ENCODE measurements at regions not wholly inside any gene's neighbourhood (a gene's known extent, or its start where the extent isn't known, plus 50 kb on each side); places are given as distances from the start of the nearest gene placed in this dataset.

GRCh38 chr7:37504801-37505200, 56.1 kb upstream of the ELMO1 start:
- DNase-seq = no peak
- H4K5ac ChIP-seq (ENCODE audit: low read length) = no peak overlapping the region
- H3K27ac ChIP-seq (ENCODE audit: low read depth, low read length) = no peak overlapping the region
- no peak overlapping the region for H3K56ac ChIP-seq (ENCODE audit: low read length)
- H2BK15ac ChIP-seq (replicated peaks; ENCODE audit: low read depth) = no peak overlapping the region
- no peak overlapping the region for H2BK120ac ChIP-seq (ENCODE audit: low read depth, low read length)
- H3K79me2 ChIP-seq (ENCODE audit: control insufficient read depth, insufficient read depth, low read length) = no peaks in the 10 kb centered on the region
- no peak overlapping the region for H3K23ac ChIP-seq (ENCODE audit: low read length)
- no peaks in the 10 kb centered on the region for H3K27me3 ChIP-seq (ENCODE audit: insufficient read depth, low read length, poor library complexity)
- H3K79me1 ChIP-seq (ENCODE audit: low read length) = no peaks in the 10 kb centered on the region
- no peak overlapping the region for H3K9ac ChIP-seq (ENCODE audit: low read length)
- no peak overlapping the region for H2AK5ac ChIP-seq (ENCODE audit: low read length)
- no peak overlapping the region for H3K4me2 ChIP-seq (ENCODE audit: low read length)
- H3K36me3 ChIP-seq (ENCODE audit: control insufficient read depth, insufficient read depth, low read length) = no peaks in the 10 kb centered on the region
- H3K4me1 ChIP-seq (ENCODE audit: control insufficient read depth, low read depth, low read length) = no peaks in the 10 kb centered on the region
- H3K4me3 ChIP-seq (ENCODE audit: low read length) = no peak overlapping the region
- no peak overlapping the region for H3K18ac ChIP-seq (ENCODE audit: low read length)
- no peak overlapping the region for H2BK5ac ChIP-seq (ENCODE audit: low read length)
- no peak overlapping the region for H3K4ac ChIP-seq (ENCODE audit: low read depth, low read length)
- no peak overlapping the region for H4K8ac ChIP-seq (ENCODE audit: low read depth, low read length)

- Histone ChIP-seq H2BK15ac (replicated peaks; ENCODE audit: low read depth) (no peak overlapping the region), H3K4me3 (ENCODE audit: low read length) (no peak overlapping the region), H3K27ac (ENCODE audit: low read depth, low read length) (no peak overlapping the region), H3K23ac (ENCODE audit: low read length) (no peak overlapping the region), H3K18ac (ENCODE audit: low read length) (no peak overlapping the region), H3K79me1 (ENCODE audit: low read length) (no peaks in the 10 kb centered on the region), H4K8ac (ENCODE audit: low read depth, low read length) (no peak overlapping the region), H3K36me3 (ENCODE audit: control insufficient read depth, insufficient read depth, low read length) (no peaks in the 10 kb centered on the region), H4K5ac (ENCODE audit: low read length) (no peak overlapping the region), H3K4me1 (ENCODE audit: control insufficient read depth, low read depth, low read length) (no peaks in the 10 kb centered on the region), H3K4ac (ENCODE audit: low read depth, low read length) (no peak overlapping the region), H2BK5ac (ENCODE audit: low read length) (no peak overlapping the region), H3K4me2 (ENCODE audit: low read length) (no peak overlapping the region), H3K27me3 (ENCODE audit: insufficient read depth, low read length, poor library complexity) (no peaks in the 10 kb centered on the region), H3K56ac (ENCODE audit: low read length) (no peak overlapping the region), H2AK5ac (ENCODE audit: low read length) (no peak overlapping the region), H3K79me2 (ENCODE audit: control insufficient read depth, insufficient read depth, low read length) (no peaks in the 10 kb centered on the region), H3K9ac (ENCODE audit: low read length) (no peak overlapping the region), H2BK120ac (ENCODE audit: low read depth, low read length) (no peak overlapping the region)
- DNase-seq = no peak
- WGBS (ENCODE audit: extremely low coverage, insufficient coverage, low lambda C conversion rate) = no CpG with 5 or more reads among the region's 6 CpGs
These were observed 57.2 kb upstream of the ELMO1 start for GRCh38 chr7:37505750-37506353.

- H3K18ac ChIP-seq (ENCODE audit: low read length) = no peak overlapping the region
- no CpG with 5 or more reads among the region's 3 CpGs for WGBS (ENCODE audit: extremely low coverage, insufficient coverage, low lambda C conversion rate)
- no peaks in the 10 kb centered on the region for H3K79me2 ChIP-seq (ENCODE audit: control insufficient read depth, insufficient read depth, low read length)
- H3K4me1 ChIP-seq (ENCODE audit: control insufficient read depth, low read depth, low read length) = no peaks in the 10 kb centered on the region
- H3K36me3 ChIP-seq (ENCODE audit: control insufficient read depth, insufficient read depth, low read length) = no peaks in the 10 kb centered on the region
- no peak overlapping the region for H2BK120ac ChIP-seq (ENCODE audit: low read depth, low read length)
- H4K8ac ChIP-seq (ENCODE audit: low read depth, low read length) = no peak overlapping the region
- no peak for DNase-seq
- no peak overlapping the region for H4K5ac ChIP-seq (ENCODE audit: low read length)
- H3K79me1 ChIP-seq (ENCODE audit: low read length) = no peaks in the 10 kb centered on the region
- H3K27ac ChIP-seq (ENCODE audit: low read depth, low read length) = no peak overlapping the region
- no peak overlapping the region for H3K4me3 ChIP-seq (ENCODE audit: low read length)
- no peak overlapping the region for H3K4ac ChIP-seq (ENCODE audit: low read depth, low read length)
- no peak overlapping the region for H3K4me2 ChIP-seq (ENCODE audit: low read length)
- H3K9ac ChIP-seq (ENCODE audit: low read length) = no peak overlapping the region
- H2BK5ac ChIP-seq (ENCODE audit: low read length) = no peak overlapping the region
- no peak overlapping the region for H2BK15ac ChIP-seq (replicated peaks; ENCODE audit: low read depth)
- H3K23ac ChIP-seq (ENCODE audit: low read length) = no peak overlapping the region
- H2AK5ac ChIP-seq (ENCODE audit: low read length) = no peak overlapping the region
- H3K27me3 ChIP-seq (ENCODE audit: insufficient read depth, low read length, poor library complexity) = no peaks in the 10 kb centered on the region
- no peak overlapping the region for H3K56ac ChIP-seq (ENCODE audit: low read length)
These were observed 59.5 kb upstream of the ELMO1 start for GRCh38 chr7:37508118-37508517.

- H3K56ac ChIP-seq (ENCODE audit: low read length) = no peak overlapping the region
- H3K27ac ChIP-seq (ENCODE audit: low read depth, low read length) = no peak overlapping the region
- no peak overlapping the region for H3K18ac ChIP-seq (ENCODE audit: low read length)
- WGBS (ENCODE audit: extremely low coverage, insufficient coverage, low lambda C conversion rate) = no CpG with 5 or more reads among the region's 3 CpGs
- no peak overlapping the region for H3K4me2 ChIP-seq (ENCODE audit: low read length)
- H3K79me2 ChIP-seq (ENCODE audit: control insufficient read depth, insufficient read depth, low read length) = no peaks in the 10 kb centered on the region
- no peaks in the 10 kb centered on the region for H3K79me1 ChIP-seq (ENCODE audit: low read length)
- H3K4me1 ChIP-seq (ENCODE audit: control insufficient read depth, low read depth, low read length) = no peaks in the 10 kb centered on the region
- H4K5ac ChIP-seq (ENCODE audit: low read length) = no peak overlapping the region
- no peak overlapping the region for H2BK5ac ChIP-seq (ENCODE audit: low read length)
- no peak overlapping the region for H2AK5ac ChIP-seq (ENCODE audit: low read length)
- no peaks in the 10 kb centered on the region for H3K36me3 ChIP-seq (ENCODE audit: control insufficient read depth, insufficient read depth, low read length)
- H4K8ac ChIP-seq (ENCODE audit: low read depth, low read length) = no peak overlapping the region
- no peak overlapping the region for H3K4ac ChIP-seq (ENCODE audit: low read depth, low read length)
- no peak overlapping the region for H3K4me3 ChIP-seq (ENCODE audit: low read length)
- no peak overlapping the region for H3K9ac ChIP-seq (ENCODE audit: low read length)
- H2BK15ac ChIP-seq (replicated peaks; ENCODE audit: low read depth) = no peak overlapping the region
- peak; percentile 26 for DNase-seq
- no peak overlapping the region for H3K23ac ChIP-seq (ENCODE audit: low read length)
- H2BK120ac ChIP-seq (ENCODE audit: low read depth, low read length) = no peak overlapping the region
- H3K27me3 ChIP-seq (ENCODE audit: insufficient read depth, low read length, poor library complexity) = no peaks in the 10 kb centered on the region
These were observed 61.5 kb upstream of the ELMO1 start for GRCh38 chr7:37510043-37510634.

- Histone ChIP-seq H2AK5ac (ENCODE audit: low read length) (no peak overlapping the region), H2BK5ac (ENCODE audit: low read length) (no peak overlapping the region), H3K79me2 (ENCODE audit: control insufficient read depth, insufficient read depth, low read length) (no peaks in the 10 kb centered on the region), H3K9ac (ENCODE audit: low read length) (no peak overlapping the region), H3K4me2 (ENCODE audit: low read length) (no peak overlapping the region), H4K5ac (ENCODE audit: low read length) (no peak overlapping the region), H3K27ac (ENCODE audit: low read depth, low read length) (no peak overlapping the region), H2BK15ac (replicated peaks; ENCODE audit: low read depth) (no peak overlapping the region), H3K4me3 (ENCODE audit: low read length) (no peak overlapping the region), H2BK120ac (ENCODE audit: low read depth, low read length) (no peak overlapping the region), H3K27me3 (ENCODE audit: insufficient read depth, low read length, poor library complexity) (no peaks in the 10 kb centered on the region), H4K8ac (ENCODE audit: low read depth, low read length) (no peak overlapping the region), H3K18ac (ENCODE audit: low read length) (no peak overlapping the region), H3K4me1 (ENCODE audit: control insufficient read depth, low read depth, low read length) (no peaks in the 10 kb centered on the region), H3K23ac (ENCODE audit: low read length) (no peak overlapping the region), H3K56ac (ENCODE audit: low read length) (no peak overlapping the region), H3K36me3 (ENCODE audit: control insufficient read depth, insufficient read depth, low read length) (no peaks in the 10 kb centered on the region), H3K79me1 (ENCODE audit: low read length) (no peaks in the 10 kb centered on the region), H3K4ac (ENCODE audit: low read depth, low read length) (no peak overlapping the region)
- WGBS (ENCODE audit: extremely low coverage, insufficient coverage, low lambda C conversion rate) = no CpG with 5 or more reads among the region's 4 CpGs
- no peak for DNase-seq
These were observed 63.3 kb upstream of the ELMO1 start for GRCh38 chr7:37511915-37512314.

GRCh38 chr7:37514497-37514896, 65.8 kb upstream of the ELMO1 start:
- no peak overlapping the region for H3K56ac ChIP-seq (ENCODE audit: low read length)
- H3K18ac ChIP-seq (ENCODE audit: low read length) = no peak overlapping the region
- H3K4me1 ChIP-seq (ENCODE audit: control insufficient read depth, low read depth, low read length) = no peaks in the 10 kb centered on the region
- no peaks in the 10 kb centered on the region for H3K79me2 ChIP-seq (ENCODE audit: control insufficient read depth, insufficient read depth, low read length)
- no peak overlapping the region for H2BK15ac ChIP-seq (replicated peaks; ENCODE audit: low read depth)
- H3K36me3 ChIP-seq (ENCODE audit: control insufficient read depth, insufficient read depth, low read length) = no peaks in the 10 kb centered on the region
- no peak overlapping the region for H4K5ac ChIP-seq (ENCODE audit: low read length)
- no peak overlapping the region for H3K27ac ChIP-seq (ENCODE audit: low read depth, low read length)
- no peak overlapping the region for H3K23ac ChIP-seq (ENCODE audit: low read length)
- H3K4me2 ChIP-seq (ENCODE audit: low read length) = no peak overlapping the region
- no peak overlapping the region for H3K4ac ChIP-seq (ENCODE audit: low read depth, low read length)
- no peak for DNase-seq
- no peaks in the 10 kb centered on the region for H3K27me3 ChIP-seq (ENCODE audit: insufficient read depth, low read length, poor library complexity)
- H3K9ac ChIP-seq (ENCODE audit: low read length) = no peak overlapping the region
- no peak overlapping the region for H2AK5ac ChIP-seq (ENCODE audit: low read length)
- H4K8ac ChIP-seq (ENCODE audit: low read depth, low read length) = no peak overlapping the region
- no peak overlapping the region for H2BK120ac ChIP-seq (ENCODE audit: low read depth, low read length)
- H3K4me3 ChIP-seq (ENCODE audit: low read length) = no peak overlapping the region
- no CpG with 5 or more reads among the region's 5 CpGs for WGBS (ENCODE audit: extremely low coverage, insufficient coverage, low lambda C conversion rate)
- no peaks in the 10 kb centered on the region for H3K79me1 ChIP-seq (ENCODE audit: low read length)
- no peak overlapping the region for H2BK5ac ChIP-seq (ENCODE audit: low read length)

All from mesendoderm (in vitro differentiated cells).